Left lobe of liver (tissue), 2 donors: ENCODE measurements at regions not wholly inside any gene's neighbourhood (a gene's known extent, or its start where the extent isn't known, plus 50 kb on each side); places are given as distances from the start of the nearest gene placed in this dataset.
"Not testable (repeated sequence)": the region's sequence is repeated elsewhere in the genome, so short reads cannot be mapped to it uniquely, and the experiment has no call there.

Source experiments
- ATAC-seq: fragments of 200-7000 bp; cut with Tn5 transposase; one replicate; pipeline ENCODE4 v1.9.1; 2020; ENCODE audit warnings: mild to moderate bottlenecking, moderate library complexity
- DNase-seq: peaks from one replicate; pipeline ENCODE4 v3.0.0-alpha.2; 2020; ENCODE audit warnings: low spot score
- donor health status: DM: no; HTN: no; CAD: no; lungs with moderate emphysema.
- donor health status: DM: no; HTN: yes; CAD: no.

GRCh38 chr18:70705831-70706416, 417.1 kb downstream of the SOCS6 start:
- ATAC-seq, result no peak

DNA sequence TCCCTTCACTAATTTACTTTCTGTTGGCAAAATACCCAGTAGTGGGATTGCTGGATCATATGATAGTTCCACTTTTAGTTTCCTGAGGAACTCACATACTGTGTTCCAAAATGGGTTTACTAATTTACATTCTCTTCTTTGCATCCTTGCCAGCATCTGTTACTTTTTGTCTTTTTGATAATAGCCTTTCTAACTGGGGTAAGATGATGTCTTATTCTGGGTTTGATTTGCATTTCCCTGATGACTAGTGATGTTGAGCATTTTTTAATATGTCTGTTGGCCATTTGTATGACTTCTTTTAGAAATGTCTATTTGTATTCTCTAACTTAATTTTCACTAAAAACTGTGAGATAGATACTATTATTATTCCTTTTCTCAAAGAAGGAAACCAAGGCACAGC, 411.7 kb downstream of the SOCS6 start:
- no peak for DNase-seq
- ATAC-seq, result no peak

More at GRCh38 chr18:70705831-70706416, 417.1 kb downstream of the SOCS6 start:
- DNase-seq, result no peak

GRCh38 chr18:70698574-70698973, 409.7 kb downstream of the SOCS6 start:
- ATAC-seq (no peak), DNase-seq (no peak)

- ATAC-seq, result no peak
These were observed 404.4 kb downstream of the SOCS6 start for GRCh38 chr18:70693246-70693645.

DNA sequence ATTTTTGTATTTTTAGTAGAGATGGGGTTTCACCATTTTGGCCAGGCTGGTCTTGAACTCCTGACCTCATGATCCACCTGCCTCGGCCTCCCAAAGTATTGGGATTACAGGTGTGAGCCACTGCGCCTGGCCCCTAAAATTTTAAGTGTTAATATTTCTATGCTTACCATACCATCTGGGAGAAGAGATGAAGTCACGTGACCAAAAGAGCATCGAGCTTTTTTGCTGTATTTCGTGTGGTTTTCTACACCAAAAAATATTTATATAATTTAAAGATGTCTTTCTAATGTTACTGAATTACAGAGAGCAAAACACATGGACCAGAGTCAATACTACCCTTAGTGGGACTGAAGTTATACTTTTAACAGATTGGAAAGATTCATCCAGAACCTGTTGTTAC, 400.9 kb downstream of the SOCS6 start:
- not testable (repeated sequence) for DNase-seq, ATAC-seq

More at GRCh38 chr18:70693246-70693645, 404.4 kb downstream of the SOCS6 start:
- no peak for DNase-seq

- ATAC-seq, result no peak
These were observed 399.4 kb downstream of the SOCS6 start for GRCh38 chr18:70688286-70688685.

GRCh38 chr18:70684821-70685220, 396.0 kb downstream of the SOCS6 start:
- no peak for ATAC-seq
- no peak for DNase-seq

More at GRCh38 chr18:70688286-70688685, 399.4 kb downstream of the SOCS6 start:
- DNase-seq, result no peak

DNA sequence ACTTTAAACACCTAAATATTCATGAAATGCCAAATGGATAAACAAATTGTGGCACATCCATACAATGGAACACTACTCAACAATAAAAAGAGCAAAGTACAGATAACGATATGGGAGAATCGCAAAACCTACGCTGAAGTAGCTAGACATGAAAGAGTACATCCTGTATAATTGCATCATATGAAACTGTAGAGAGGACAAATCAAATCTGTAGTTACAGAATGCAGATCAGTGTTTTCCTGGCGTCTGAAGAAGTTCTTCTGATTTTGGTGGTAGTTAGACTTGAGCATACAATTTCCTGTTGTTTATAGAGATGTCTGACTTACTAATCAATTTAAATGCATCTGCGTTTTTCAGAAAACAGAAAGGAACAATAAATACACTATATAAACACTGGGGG, 394.4 kb downstream of the SOCS6 start:
- no peak for DNase-seq
- ATAC-seq, result no peak

DNA sequence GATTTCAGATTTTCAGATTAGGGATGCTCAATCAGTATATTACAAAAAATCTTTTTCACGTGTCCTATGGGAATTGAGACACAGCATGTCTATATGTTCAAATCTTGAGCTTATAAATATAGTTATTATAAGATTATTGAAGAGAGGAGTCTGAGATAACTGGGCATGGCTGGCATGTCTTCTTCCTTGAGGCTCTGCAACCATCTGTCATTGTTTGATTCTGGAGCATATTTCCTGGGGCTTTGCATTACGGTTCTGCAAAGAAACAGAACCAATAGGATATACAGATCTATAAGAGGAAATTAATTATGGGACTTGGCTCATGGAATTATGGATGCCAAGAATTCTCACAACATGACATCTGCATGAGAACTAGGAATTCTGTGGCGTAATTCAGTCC, 386.1 kb downstream of the SOCS6 start:
- ATAC-seq (no peak), DNase-seq (no peak)

DNA sequence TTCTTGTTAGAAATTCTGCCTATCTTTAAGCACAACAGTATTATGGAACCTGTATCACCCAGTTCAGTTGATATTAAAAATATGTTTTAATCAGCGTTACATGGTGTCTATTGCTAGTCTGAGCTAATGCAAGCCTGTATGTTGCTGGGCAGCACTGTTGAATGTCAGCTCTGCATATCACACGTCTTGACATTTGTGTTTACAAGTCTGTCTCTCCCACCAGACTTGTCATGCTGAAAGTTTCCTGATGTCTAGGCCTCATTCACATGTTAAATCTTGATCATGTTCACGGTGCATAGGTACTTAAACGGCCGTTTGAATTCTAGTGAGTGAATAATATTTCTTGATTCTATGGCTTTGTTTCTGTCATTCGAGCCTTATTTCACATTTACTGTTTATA, 385.0 kb downstream of the SOCS6 start:
- ATAC-seq (no peak), DNase-seq (no peak)

DNA sequence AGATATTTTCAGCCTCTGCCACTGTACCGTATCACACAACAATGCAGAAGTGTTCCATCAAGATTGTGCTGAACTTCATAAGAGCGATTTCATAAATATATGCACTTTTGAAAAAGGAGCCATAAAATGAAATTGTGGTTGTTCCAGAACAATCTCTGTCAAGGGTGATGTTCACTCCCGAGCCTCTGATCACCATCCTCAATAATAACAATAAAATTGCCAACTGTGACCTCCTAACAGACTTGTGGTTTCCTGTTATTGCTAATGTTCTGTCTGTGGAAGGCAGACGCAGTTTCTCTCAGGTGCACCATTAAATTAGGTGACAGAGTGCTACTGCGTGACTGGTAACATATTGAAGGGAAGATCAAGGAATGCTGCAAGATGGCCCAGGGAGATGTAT, 383.7 kb downstream of the SOCS6 start:
- DNase-seq (no peak), ATAC-seq (no peak)

DNA sequence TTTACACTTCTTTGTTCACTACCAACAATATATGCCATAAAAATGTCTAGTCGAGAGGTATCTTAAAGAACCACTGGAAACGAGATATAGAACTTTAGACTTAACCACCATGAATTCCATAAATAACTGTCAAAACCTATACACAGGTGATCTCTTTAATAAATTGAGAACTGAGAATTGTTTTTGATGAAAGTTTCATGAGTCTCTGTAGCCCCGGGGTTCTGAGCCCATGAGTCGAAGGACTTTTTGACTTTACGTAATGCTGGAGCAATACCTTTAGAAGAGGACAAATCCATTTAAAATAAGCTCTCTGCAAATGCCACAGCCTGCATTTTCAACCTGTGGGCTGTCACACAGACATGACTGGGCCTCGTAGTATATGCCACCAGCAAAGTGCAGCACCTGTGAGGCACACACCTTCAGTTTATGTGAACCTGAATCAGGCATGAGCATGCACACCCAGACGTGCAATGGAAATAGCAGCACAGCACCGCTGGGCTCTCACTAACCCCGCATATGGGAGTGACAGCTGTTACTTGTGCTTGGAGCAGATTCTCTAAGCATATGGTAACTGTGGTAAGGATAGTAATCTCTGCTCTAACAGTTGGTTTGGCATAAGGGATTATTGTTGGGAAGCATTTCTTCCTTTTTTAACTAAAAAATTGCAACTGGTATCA, 383.2 kb downstream of the SOCS6 start:
- ATAC-seq, result no peak

DNA sequence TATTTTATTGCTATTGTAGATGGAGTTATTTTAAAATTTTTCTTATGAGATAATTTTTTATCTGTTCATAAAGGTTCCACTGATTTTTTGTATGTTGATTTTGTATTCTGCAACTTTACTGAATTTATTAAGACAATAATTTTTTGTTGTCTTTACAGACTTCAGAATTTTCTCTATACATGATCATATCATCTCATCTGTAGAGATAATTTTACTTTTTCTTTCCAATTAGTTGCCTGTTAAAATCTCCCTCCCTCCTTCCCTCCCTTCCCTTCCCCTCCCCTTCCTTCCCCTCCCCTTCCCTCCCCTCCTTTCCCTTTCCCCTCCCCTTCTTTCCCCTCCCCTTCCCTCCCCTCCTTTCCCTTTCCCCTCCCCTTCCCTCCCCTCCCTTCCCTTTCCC, 378.1 kb downstream of the SOCS6 start:
- no peak for ATAC-seq

More for the DNA sequence above, 383.2 kb downstream of the SOCS6 start:
- no peak for DNase-seq

DNA sequence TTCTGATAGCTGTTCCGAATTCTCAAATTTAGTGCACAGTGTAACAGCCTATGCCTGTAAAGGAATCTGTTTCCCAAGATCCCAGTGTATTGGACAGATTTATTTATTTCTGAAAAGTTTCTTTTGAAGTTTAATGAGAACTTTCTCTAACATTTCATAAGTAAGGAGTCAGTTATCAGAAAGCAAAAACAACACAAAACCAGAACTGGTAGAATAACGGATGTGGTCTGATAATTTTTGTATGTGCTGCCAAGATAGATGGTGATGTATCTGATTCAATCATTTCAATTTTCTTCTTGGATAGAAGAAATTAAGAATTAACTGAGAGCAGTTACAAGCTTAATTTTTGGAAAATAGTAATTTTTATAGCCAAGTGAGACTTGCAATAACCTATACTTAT, 374.3 kb downstream of the SOCS6 start:
- ATAC-seq, result no peak
- no peak for DNase-seq

More for the DNA sequence above, 378.1 kb downstream of the SOCS6 start:
- no peak for DNase-seq

DNA sequence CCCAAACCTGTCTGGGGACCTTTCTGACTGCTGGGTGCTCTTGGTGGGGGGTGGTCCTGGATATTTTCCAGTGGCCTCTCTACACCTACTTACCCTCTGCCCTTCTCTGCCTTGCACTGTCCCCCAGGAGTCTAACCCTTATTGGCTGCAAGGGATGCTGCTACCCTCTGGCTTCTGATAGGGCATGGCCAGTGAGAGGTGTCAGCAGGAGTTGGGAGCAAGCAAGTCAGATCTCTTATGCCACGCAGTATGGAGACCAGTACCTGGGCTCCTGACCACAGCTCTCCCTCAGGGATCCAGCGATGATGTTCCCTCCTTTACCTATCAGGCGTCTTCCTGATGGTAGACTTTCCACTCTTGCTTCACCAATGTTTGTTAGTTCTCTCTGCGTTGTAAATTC, 373.7 kb downstream of the SOCS6 start:
- DNase-seq, result no peak
- no peak for ATAC-seq

DNA sequence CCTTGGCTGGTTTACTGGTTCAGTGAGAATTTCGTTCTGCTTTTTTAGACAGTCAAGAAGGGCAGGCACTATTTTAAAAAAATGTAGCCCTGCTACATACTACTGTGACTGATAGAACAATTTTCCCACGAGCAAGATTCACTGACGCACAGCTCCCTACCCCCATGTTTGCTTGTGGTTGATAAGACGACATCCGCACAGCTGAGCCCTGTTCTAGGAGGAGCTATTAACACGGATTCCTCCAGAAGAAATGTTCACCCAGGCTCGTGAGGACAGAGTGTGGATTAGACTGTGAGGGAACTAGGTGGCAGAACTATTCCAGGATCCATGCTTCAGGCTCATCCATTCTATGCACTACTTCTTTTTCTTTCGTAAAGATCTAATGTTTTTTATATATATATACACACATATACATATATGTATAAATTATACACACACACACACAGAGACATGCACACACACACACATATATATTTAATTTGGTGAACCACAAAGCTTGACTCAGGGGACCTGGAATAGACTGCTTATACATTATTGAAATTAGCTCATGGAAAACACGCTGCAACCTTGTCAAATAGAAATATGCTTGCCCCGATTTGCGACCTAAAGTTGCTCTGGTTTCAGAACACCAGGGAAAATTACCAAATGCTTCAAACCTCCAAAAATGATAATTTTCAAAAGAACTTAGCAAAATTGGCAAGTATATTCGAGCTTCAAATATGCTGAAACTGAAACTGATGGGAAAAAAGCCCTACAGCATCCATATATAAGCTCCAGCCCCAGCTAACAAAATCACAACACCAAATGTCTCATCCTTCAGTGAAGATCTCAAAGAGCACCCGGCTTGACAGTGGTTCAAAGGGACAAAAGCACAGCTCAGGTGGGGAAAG, 370.4 kb downstream of the SOCS6 start:
- ATAC-seq, result peak; percentile 45
- DNase-seq, result no peak

DNA sequence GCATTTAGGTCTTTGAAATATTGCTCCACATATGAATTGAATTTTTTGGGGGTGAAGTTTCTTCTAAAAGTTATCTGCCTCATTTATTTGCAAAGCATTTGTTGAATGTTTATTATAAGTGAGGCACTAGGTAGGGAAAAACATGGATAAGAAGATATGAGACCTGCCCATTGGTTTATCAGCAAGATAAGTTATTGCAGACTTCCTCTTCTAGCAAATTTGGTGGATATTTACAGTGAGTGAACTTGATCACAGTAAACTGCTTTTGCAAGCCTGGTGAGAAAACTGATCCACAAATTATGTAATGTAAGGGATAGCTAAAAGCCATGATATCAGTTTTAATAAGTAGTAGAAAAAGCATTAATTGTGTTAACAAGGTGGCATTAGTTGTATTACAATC, 364.8 kb downstream of the SOCS6 start:
- ATAC-seq (no peak), DNase-seq (no peak)

GRCh38 chr18:70650878-70651277, 362.0 kb downstream of the SOCS6 start:
- ATAC-seq, result no peak
- no peak for DNase-seq

- ATAC-seq (no peak), DNase-seq (no peak)
These were observed 360.8 kb downstream of the SOCS6 start for GRCh38 chr18:70649683-70650082.

DNA sequence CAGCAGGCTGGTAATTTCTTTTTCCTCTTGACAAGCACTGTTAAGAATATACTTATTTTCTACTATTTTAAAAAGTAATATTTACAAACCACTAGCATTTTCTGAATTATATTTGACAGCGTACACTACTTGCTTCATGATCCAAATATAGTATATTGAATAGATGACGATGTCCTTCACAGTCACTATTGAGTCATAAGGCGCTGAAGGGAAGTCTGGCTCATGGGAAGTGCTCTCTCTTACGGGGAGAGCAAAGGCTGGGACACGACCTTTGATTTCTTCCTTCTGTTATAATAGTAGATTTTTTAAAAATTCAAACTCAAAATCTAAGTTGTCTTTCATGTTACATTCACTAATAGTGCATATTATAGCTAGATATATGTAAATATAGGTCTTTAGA, 357.1 kb downstream of the SOCS6 start:
- ATAC-seq, result no peak
- no peak for DNase-seq

DNA sequence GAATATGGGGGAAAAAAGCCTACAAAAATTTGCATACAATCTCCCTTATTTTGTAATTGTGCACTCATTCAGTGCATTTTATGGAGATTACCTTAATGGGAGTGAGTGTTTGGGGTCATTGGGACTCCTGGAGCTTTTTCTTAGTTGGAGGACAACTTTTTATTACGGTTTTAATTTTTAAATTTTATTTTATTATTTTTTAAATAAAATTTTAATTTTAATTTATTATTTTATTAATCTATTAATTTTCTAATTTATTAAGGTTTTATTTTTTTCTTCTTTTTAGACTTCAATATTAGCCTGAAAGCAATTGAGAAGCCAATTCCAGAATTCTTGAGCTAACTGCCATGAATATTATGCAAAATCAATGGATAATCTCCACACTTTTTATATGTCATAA, 355.0 kb downstream of the SOCS6 start:
- DNase-seq, result no peak
- ATAC-seq, result no peak
